SK-N-SH treated with all-trans-retinoic acid at 6 μM for 48 hours (cell line): ENCODE measurements at regions not wholly inside any gene's neighbourhood (a gene's known extent, or its start where the extent isn't known, plus 50 kb on each side); places are given as distances from the start of the nearest gene placed in this dataset.

Source experiments
- ATAC-seq: fragments of 200-7000 bp; cut with Tn5 transposase; 3 replicates; pipeline ENCODE4 v1.9.1; 2020; ENCODE audit warnings: mild to moderate bottlenecking, moderate library complexity
- ARNTL ChIP-seq: fragments of 450-650 bp; formaldehyde crosslinking; IDR thresholded peaks from 2 replicates; pipeline ENCODE4 v1.5.0; 2020; ENCODE audit warnings: low read depth, mild to moderate bottlenecking, moderate library complexity, borderline replicate concordance
- BACH2 ChIP-seq: fragments of 250-450 bp; sonication (Bioruptor Pico); IDR thresholded peaks from 2 replicates; pipeline ENCODE4 v1.9.0; 2021; ENCODE audit warnings: mild to moderate bottlenecking, borderline replicate concordance
- CREB5 ChIP-seq: fragments of 250-450 bp; sonication (Bioruptor Pico); IDR thresholded peaks from 2 replicates; pipeline ENCODE4 v1.5.1; 2020; ENCODE audit warnings: low read depth, mild to moderate bottlenecking, moderate library complexity
- CSDC2 ChIP-seq: fragments of 250-450 bp; sonication (Bioruptor Pico); IDR thresholded peaks from 2 replicates; pipeline ENCODE4 v1.5.0; 2020; ENCODE audit warnings: mild to moderate bottlenecking, moderate library complexity
- CSRNP3 ChIP-seq: fragments of 250-450 bp; sonication (Bioruptor Pico); IDR thresholded peaks from 2 replicates; pipeline ENCODE4 v1.5.1; 2021; ENCODE audit warnings: mild to moderate bottlenecking, moderate library complexity
- ESRRG ChIP-seq: fragments of 250-450 bp; sonication (Bioruptor Pico); IDR thresholded peaks from 2 replicates; pipeline ENCODE4 v1.6.1; 2021; ENCODE audit warnings: mild to moderate bottlenecking
- GLIS3 ChIP-seq: fragments of 250-450 bp; sonication (Bioruptor Pico); IDR thresholded peaks from 2 replicates; pipeline ENCODE4 v1.5.0; 2020; ENCODE audit warnings: mild to moderate bottlenecking, moderate library complexity
- ISL1 ChIP-seq: fragments of 250-450 bp; sonication (Bioruptor Pico); IDR thresholded peaks from 2 replicates; pipeline ENCODE4 v2.1.2; 2022; ENCODE audit warnings: mild to moderate bottlenecking, moderate library complexity
- OSR1 ChIP-seq: fragments of 250-450 bp; sonication (Bioruptor Pico); IDR thresholded peaks from 2 replicates; pipeline ENCODE4 v1.8.0; 2022; ENCODE audit warnings: moderate library complexity, mild to moderate bottlenecking, inconsistent platforms
- POU6F1 ChIP-seq: fragments of 250-450 bp; sonication (Bioruptor Pico); IDR thresholded peaks from 2 replicates; pipeline ENCODE4 v1.8.0; 2021; ENCODE audit warnings: low read depth, mild to moderate bottlenecking, moderate library complexity, borderline replicate concordance
- PPARA ChIP-seq: fragments of 250-450 bp; sonication (Bioruptor Pico); IDR thresholded peaks from 2 replicates; pipeline ENCODE4 v1.5.0; 2020; ENCODE audit warnings: mild to moderate bottlenecking, borderline replicate concordance
- RARB ChIP-seq: fragments of 250-450 bp; sonication (Bioruptor Pico); IDR thresholded peaks from 2 replicates; pipeline ENCODE4 v1.8.0; 2021; ENCODE audit warnings: mild to moderate bottlenecking, moderate library complexity
- SNAI2 ChIP-seq: fragments of 250-450 bp; sonication (Bioruptor Pico); IDR thresholded peaks from 2 replicates; pipeline ENCODE4 v1.5.0; 2020; ENCODE audit warnings: mild to moderate bottlenecking, moderate library complexity
- TCF4 ChIP-seq: fragments of 250-450 bp; sonication (Bioruptor Pico); IDR thresholded peaks from 2 replicates; pipeline ENCODE4 v1.8.0; 2021; ENCODE audit warnings: mild to moderate bottlenecking, moderate library complexity, borderline replicate concordance
- TOX ChIP-seq: fragments of 250-450 bp; sonication (Bioruptor Pico); IDR thresholded peaks from 2 replicates; pipeline ENCODE4 v1.8.0; 2021; ENCODE audit warnings: mild to moderate bottlenecking, moderate library complexity, borderline replicate concordance
- TSHZ2 ChIP-seq: fragments of 250-450 bp; sonication (Bioruptor Pico); IDR thresholded peaks from 2 replicates; pipeline ENCODE4 v1.5.0; 2020; ENCODE audit warnings: mild to moderate bottlenecking, moderate library complexity
- ZC3H10 ChIP-seq: fragments of 250-450 bp; sonication (Bioruptor Pico); IDR thresholded peaks from 2 replicates; pipeline ENCODE4 v1.5.1; 2021; ENCODE audit warnings: mild to moderate bottlenecking, moderate library complexity
- ZFP3 ChIP-seq: fragments of 250-450 bp; sonication (Bioruptor Pico); IDR thresholded peaks from 2 replicates; pipeline ENCODE4 v1.5.0; 2020; ENCODE audit warnings: mild to moderate bottlenecking, moderate library complexity
- ZFP30 ChIP-seq: fragments of 450-650 bp; formaldehyde crosslinking; IDR thresholded peaks from 2 replicates; pipeline ENCODE4 v1.5.0; 2022; ENCODE audit warnings: mild to moderate bottlenecking, moderate library complexity
- ZNF565 ChIP-seq: fragments of 450-650 bp; formaldehyde crosslinking; conservative IDR thresholded peaks from 2 replicates; pipeline ENCODE4 v1.5.0; 2020; ENCODE audit warnings: low read depth, mild to moderate bottlenecking, moderate library complexity
- ZNF70 ChIP-seq: fragments of 450-650 bp; formaldehyde crosslinking; IDR thresholded peaks from 2 replicates; pipeline ENCODE4 v1.5.0; 2020; ENCODE audit warnings: mild to moderate bottlenecking, moderate library complexity
- ZNF8 ChIP-seq: fragments of 450-650 bp; formaldehyde crosslinking; IDR thresholded peaks from 2 replicates; pipeline ENCODE4 v1.5.0; 2020; ENCODE audit warnings: mild to moderate bottlenecking, moderate library complexity
- TF ChIP-seq, protein P1 (sequence below): fragments of 250-450 bp; sonication (Bioruptor Pico); IDR thresholded peaks from 2 replicates; pipeline ENCODE4 v1.8.0; 2020; ENCODE audit warnings: mild to moderate bottlenecking, moderate library complexity, borderline replicate concordance

GRCh38 chr12:47488888-47489287, 216.9 kb downstream of the RPAP3 start:
- ATAC-seq = no peak
- TF ChIP-seq BACH2 (no peak), RARB (no peak), ZC3H10 (CRISPR knock-in tag) (no peak), ZFP3 (CRISPR knock-in tag) (no peak), CSDC2 (CRISPR knock-in tag) (no peak), ZNF565 (CRISPR knock-in tag) (no peak), TOX (CRISPR knock-in tag) (no peak), CSRNP3 (CRISPR knock-in tag) (no peak), GLIS3 (CRISPR knock-in tag) (no peak), SNAI2 (no peak), POU6F1 (CRISPR knock-in tag) (no peak), ZNF8 (no peak), TCF4 (CRISPR knock-in tag) (no peak), PPARA (CRISPR knock-in tag) (no peak), ZFP30 (CRISPR knock-in tag) (no peak)
- TF ChIP-seq, protein P1, sequence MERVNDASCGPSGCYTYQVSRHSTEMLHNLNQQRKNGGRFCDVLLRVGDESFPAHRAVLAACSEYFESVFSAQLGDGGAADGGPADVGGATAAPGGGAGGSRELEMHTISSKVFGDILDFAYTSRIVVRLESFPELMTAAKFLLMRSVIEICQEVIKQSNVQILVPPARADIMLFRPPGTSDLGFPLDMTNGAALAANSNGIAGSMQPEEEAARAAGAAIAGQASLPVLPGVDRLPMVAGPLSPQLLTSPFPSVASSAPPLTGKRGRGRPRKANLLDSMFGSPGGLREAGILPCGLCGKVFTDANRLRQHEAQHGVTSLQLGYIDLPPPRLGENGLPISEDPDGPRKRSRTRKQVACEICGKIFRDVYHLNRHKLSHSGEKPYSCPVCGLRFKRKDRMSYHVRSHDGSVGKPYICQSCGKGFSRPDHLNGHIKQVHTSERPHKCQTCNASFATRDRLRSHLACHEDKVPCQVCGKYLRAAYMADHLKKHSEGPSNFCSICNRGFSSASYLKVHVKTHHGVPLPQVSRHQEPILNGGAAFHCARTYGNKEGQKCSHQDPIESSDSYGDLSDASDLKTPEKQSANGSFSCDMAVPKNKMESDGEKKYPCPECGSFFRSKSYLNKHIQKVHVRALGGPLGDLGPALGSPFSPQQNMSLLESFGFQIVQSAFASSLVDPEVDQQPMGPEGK (CRISPR knock-in tag) = no peak
- TF ChIP-seq, all 23 proteins: peak for 0

- ATAC-seq = no peak
- TF ChIP-seq PPARA (CRISPR knock-in tag) = no peak
- no peak for TF ChIP-seq BACH2
- TF ChIP-seq CSDC2 (CRISPR knock-in tag) = no peak
- TF ChIP-seq ZFP30 (CRISPR knock-in tag) = no peak
- TF ChIP-seq ZNF565 (CRISPR knock-in tag) = no peak
- no peak for TF ChIP-seq TSHZ2 (CRISPR knock-in tag)
- no peak for TF ChIP-seq OSR1
- TF ChIP-seq POU6F1 (CRISPR knock-in tag) = no peak
- no peak for TF ChIP-seq CREB5 (CRISPR knock-in tag)
- no peak for TF ChIP-seq ISL1 (CRISPR knock-in tag)
- TF ChIP-seq ESRRG (CRISPR knock-in tag) = no peak
- TF ChIP-seq ZC3H10 (CRISPR knock-in tag) = no peak
- TF ChIP-seq TCF4 (CRISPR knock-in tag) = no peak
- TF ChIP-seq ZNF70 = no peak
- no peak for TF ChIP-seq CSRNP3 (CRISPR knock-in tag)
- no peak for TF ChIP-seq TOX (CRISPR knock-in tag)
- no peak for TF ChIP-seq ARNTL
- TF ChIP-seq GLIS3 (CRISPR knock-in tag) = no peak
- TF ChIP-seq, protein P1 (CRISPR knock-in tag) = no peak
These were observed 224.8 kb downstream of the RPAP3 start for GRCh38 chr12:47481041-47481440.
